ENCODE measurements at regions not wholly inside any gene's neighbourhood (a gene's known extent, or its start where the extent isn't known, plus 50 kb on each side); places are given as distances from the start of the nearest gene placed in this dataset.

DNA sequence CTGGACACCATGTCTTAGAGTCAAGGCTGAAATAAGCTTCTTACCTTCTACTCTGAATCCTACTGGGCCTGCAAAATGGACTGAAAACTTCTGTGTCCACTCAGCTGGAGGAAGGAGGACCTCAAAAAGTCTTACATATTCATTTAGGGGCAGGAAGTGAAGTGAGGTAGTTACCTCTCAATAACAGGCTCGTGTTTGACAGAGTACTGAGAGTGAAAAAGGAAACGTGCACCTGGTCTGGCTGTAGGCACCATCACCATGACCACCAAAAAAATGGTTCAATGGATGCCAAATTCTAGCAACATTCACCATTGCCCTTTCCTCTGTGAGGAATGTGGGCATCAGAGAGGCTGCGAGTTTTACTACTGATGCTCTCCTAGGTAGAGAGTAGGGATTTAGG, 176.2 kb downstream of the RFC3 start:
- H3K36me3 ChIP-seq: no peaks in the 10 kb centered on the region
- H3K4me1 ChIP-seq: no peaks in the 10 kb centered on the region
- no peak overlapping the region for H3K4me3 ChIP-seq
- intact Hi-C loops (cut with DNase I; ENCODE audit: low total_unique reads): no loop called here
- no peak for DNase-seq
- no peaks in the 10 kb centered on the region for H3K9me3 ChIP-seq
- no peak overlapping the region for H3K27ac ChIP-seq
- no peaks in the 10 kb centered on the region for H3K27me3 ChIP-seq (replicated peaks in 1 of 7)
- TF ChIP-seq, protein P1, sequence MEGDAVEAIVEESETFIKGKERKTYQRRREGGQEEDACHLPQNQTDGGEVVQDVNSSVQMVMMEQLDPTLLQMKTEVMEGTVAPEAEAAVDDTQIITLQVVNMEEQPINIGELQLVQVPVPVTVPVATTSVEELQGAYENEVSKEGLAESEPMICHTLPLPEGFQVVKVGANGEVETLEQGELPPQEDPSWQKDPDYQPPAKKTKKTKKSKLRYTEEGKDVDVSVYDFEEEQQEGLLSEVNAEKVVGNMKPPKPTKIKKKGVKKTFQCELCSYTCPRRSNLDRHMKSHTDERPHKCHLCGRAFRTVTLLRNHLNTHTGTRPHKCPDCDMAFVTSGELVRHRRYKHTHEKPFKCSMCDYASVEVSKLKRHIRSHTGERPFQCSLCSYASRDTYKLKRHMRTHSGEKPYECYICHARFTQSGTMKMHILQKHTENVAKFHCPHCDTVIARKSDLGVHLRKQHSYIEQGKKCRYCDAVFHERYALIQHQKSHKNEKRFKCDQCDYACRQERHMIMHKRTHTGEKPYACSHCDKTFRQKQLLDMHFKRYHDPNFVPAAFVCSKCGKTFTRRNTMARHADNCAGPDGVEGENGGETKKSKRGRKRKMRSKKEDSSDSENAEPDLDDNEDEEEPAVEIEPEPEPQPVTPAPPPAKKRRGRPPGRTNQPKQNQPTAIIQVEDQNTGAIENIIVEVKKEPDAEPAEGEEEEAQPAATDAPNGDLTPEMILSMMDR (IDR thresholded peaks at IDR 0.05 in 8 of 11, conservative IDR thresholded peaks at IDR 0.05 in 3 of 11): no peak
- TF ChIP-seq POLR2AphosphoS5 (IDR thresholded peaks at IDR 0.05): no peak
- TF ChIP-seq POLR2A (IDR thresholded peaks at IDR 0.05): no peak
- WGBS, 5 donors: 62 to 75% (median 70%) methylated on average over 3 of the region's 3 CpGs

- WGBS, 5 donors: 84 to 93% (median 85%) methylated on average over 4 of the region's 4 CpGs
- H3K27ac ChIP-seq: no peak overlapping the region
- H3K9me3 ChIP-seq: no peaks in the 10 kb centered on the region
- H3K36me3 ChIP-seq: no peaks in the 10 kb centered on the region
- H3K4me3 ChIP-seq: no peak overlapping the region
- intact Hi-C loops (cut with DNase I; ENCODE audit: low total_unique reads): no loop called here
- no peaks in the 10 kb centered on the region for H3K27me3 ChIP-seq (replicated peaks in 1 of 7)
- TF ChIP-seq POLR2AphosphoS5 (IDR thresholded peaks at IDR 0.05) (no peak), POLR2A (IDR thresholded peaks at IDR 0.05) (no peak)
- TF ChIP-seq, protein P1 (IDR thresholded peaks at IDR 0.05 in 8 of 11, conservative IDR thresholded peaks at IDR 0.05 in 3 of 11): no peak
- H3K4me1 ChIP-seq: no peaks in the 10 kb centered on the region
- DNase-seq: no peak
Observed at GRCh38 chr13:33994826-33995502, 177.0 kb downstream of the RFC3 start.

DNA sequence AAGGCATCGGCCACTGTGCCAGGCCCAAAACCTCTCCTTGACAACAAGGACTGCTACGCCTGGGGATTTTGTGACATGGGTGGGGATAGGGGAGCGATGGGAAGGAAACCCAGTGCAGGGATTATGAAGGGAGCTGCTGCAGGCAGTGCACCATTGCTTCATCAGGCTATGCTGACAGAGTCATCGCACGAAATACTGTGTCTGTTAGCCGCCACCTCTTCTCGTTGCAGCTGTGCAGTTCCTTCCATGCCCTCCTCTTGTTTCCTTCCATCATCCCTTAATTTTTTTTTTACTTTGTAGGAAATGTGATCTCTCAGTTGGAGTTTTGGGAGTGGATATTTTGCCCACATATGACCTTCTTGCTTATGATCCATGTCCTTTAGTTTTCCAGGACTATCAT, 178.7 kb downstream of the RFC3 start:
- 90 to 97% (median 95%) methylated on average over 7 of the region's 7 CpGs for WGBS, 5 donors
- H3K36me3 ChIP-seq: no peaks in the 10 kb centered on the region
- intact Hi-C loops (cut with DNase I; ENCODE audit: low total_unique reads): no loop called here
- DNase-seq: no peak
- no peak for TF ChIP-seq POLR2AphosphoS5 (IDR thresholded peaks at IDR 0.05)
- no peak for TF ChIP-seq POLR2A (IDR thresholded peaks at IDR 0.05)
- TF ChIP-seq, protein P1 (IDR thresholded peaks at IDR 0.05 in 8 of 11, conservative IDR thresholded peaks at IDR 0.05 in 3 of 11): no peak
- H3K4me3 ChIP-seq: no peak overlapping the region
- H3K9me3 ChIP-seq: no peaks in the 10 kb centered on the region
- no peaks in the 10 kb centered on the region for H3K4me1 ChIP-seq
- no peak overlapping the region for H3K27ac ChIP-seq
- no peaks in the 10 kb centered on the region for H3K27me3 ChIP-seq (replicated peaks in 1 of 7)

- Histone ChIP-seq H3K36me3 (no peaks in the 10 kb centered on the region), H3K27me3 (replicated peaks in 1 of 7) (no peaks in the 10 kb centered on the region), H3K4me1 (no peaks in the 10 kb centered on the region), H3K4me3 (no peak overlapping the region), H3K9me3 (no peaks in the 10 kb centered on the region), H3K27ac (no peak overlapping the region)
- intact Hi-C loops (cut with DNase I; ENCODE audit: low total_unique reads): no loop called here
- WGBS, 5 donors: 83 to 96% (median 94%) methylated on average over 3 of the region's 3 CpGs
- no peak for DNase-seq
- TF ChIP-seq, protein P1 (IDR thresholded peaks at IDR 0.05 in 8 of 11, conservative IDR thresholded peaks at IDR 0.05 in 3 of 11): no peak
Observed at GRCh38 chr13:33997574-33997973, 179.6 kb downstream of the RFC3 start.

Data from spleen (tissue), 11 donors.